Stomach smooth muscle (tissue), 2 donors: ENCODE measurements at regions not wholly inside any gene's neighbourhood (a gene's known extent, or its start where the extent isn't known, plus 50 kb on each side); places are given as distances from the start of the nearest gene placed in this dataset.

Experiments
- H3K27ac ChIP-seq: one replicate; pipeline ENCODE4 v1.7.0; 2013; ENCODE audit warnings: mild to moderate bottlenecking, low read length, inconsistent platforms
- H3K27me3 ChIP-seq, 2 donors: one replicate each; pipeline ENCODE4 v1.7.0; 2013; ENCODE audit warnings: low read length in 2 of 2; ENCODE audit not compliant: insufficient read depth in 2 of 2, control insufficient read depth in 1 of 2
- H3K36me3 ChIP-seq, 2 donors: one replicate each; pipeline ENCODE4 v1.7.0; 2013; ENCODE audit warnings: low read length in 2 of 2; ENCODE audit not compliant: control insufficient read depth in 2 of 2, insufficient read depth in 2 of 2
- H3K4me1 ChIP-seq: one replicate; pipeline ENCODE4 v1.7.0; 2013; ENCODE audit warnings: low read length; ENCODE audit not compliant: control insufficient read depth, insufficient read depth
- H3K4me3 ChIP-seq, 2 donors: one replicate each; pipeline ENCODE4 v1.7.0; 2013; ENCODE audit warnings: low read length in 2 of 2
- H3K9ac ChIP-seq, 2 donors: one replicate each; pipeline ENCODE4 v1.7.0; 2013; ENCODE audit warnings: low read length in 2 of 2, mild to moderate bottlenecking in 1 of 2
- H3K9me3 ChIP-seq, 2 donors: one replicate each; pipeline ENCODE4 v1.7.0; 2013; ENCODE audit warnings: low read length in 2 of 2; ENCODE audit not compliant: control insufficient read depth in 2 of 2
- donor health status: healthy.
- donor health status: Pancreatic carcinoma.

DNA sequence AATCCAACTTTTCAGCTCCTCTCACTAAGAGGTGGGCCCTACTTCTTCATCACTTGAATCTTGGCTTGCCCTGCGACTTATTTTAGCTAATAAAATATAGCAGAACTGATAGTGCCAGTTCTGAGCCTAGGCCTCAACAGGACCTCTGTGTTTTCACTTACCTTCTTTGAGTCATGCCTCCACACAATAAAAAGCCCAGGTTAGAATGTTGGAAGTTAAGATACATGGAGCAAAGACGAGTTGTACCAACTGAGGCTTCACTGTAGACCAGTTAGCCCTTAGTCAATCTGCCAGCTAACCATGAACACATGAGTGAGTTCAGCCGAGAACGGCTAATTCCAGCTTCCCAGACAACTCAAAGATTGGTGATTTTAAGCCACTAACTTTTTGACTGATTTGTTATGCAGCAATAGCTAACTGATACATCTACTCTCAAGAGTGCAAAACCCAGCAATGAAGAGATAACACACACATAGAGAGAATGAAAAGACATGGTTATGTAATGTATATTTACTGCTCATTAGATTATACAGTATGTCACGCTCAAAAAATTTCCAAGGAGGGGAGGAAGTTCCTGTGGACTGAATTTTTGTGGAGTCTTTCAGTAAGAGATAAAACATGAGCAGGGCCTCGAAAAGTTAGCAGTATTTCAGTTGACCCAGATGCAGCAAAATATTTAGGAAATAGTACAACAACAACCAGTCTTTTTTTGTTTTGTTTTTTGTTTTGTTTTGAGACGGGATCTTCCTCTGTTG lies 181.1 kb downstream of the MYCN start:
- H3K4me1 ChIP-seq = no peaks in the 10 kb centered on the region
- H3K27me3 ChIP-seq = no peaks in the 10 kb centered on the region
- no peak overlapping the region for H3K4me3 ChIP-seq
- H3K36me3 ChIP-seq = no peaks in the 10 kb centered on the region
- no peak overlapping the region for H3K27ac ChIP-seq
- no peaks in the 10 kb centered on the region for H3K9me3 ChIP-seq
- H3K9ac ChIP-seq = no peak overlapping the region

- Histone ChIP-seq H3K4me1 (no peaks in the 10 kb centered on the region), H3K9me3 (no peaks in the 10 kb centered on the region), H3K27ac (no peak overlapping the region), H3K27me3 (no peaks in the 10 kb centered on the region), H3K4me3 (no peak overlapping the region), H3K9ac (no peak overlapping the region), H3K36me3 (no peaks in the 10 kb centered on the region)
Observed at GRCh38 chr2:16120591-16121180, 180.3 kb downstream of the MYCN start.

GRCh38 chr2:16119741-16120140 lies 179.4 kb downstream of the MYCN start:
- no peak overlapping the region for H3K9ac ChIP-seq
- H3K9me3 ChIP-seq = no peaks in the 10 kb centered on the region
- no peak overlapping the region for H3K4me3 ChIP-seq
- H3K27ac ChIP-seq = no peak overlapping the region
- H3K27me3 ChIP-seq = no peaks in the 10 kb centered on the region
- no peaks in the 10 kb centered on the region for H3K4me1 ChIP-seq
- H3K36me3 ChIP-seq = no peaks in the 10 kb centered on the region

DNA sequence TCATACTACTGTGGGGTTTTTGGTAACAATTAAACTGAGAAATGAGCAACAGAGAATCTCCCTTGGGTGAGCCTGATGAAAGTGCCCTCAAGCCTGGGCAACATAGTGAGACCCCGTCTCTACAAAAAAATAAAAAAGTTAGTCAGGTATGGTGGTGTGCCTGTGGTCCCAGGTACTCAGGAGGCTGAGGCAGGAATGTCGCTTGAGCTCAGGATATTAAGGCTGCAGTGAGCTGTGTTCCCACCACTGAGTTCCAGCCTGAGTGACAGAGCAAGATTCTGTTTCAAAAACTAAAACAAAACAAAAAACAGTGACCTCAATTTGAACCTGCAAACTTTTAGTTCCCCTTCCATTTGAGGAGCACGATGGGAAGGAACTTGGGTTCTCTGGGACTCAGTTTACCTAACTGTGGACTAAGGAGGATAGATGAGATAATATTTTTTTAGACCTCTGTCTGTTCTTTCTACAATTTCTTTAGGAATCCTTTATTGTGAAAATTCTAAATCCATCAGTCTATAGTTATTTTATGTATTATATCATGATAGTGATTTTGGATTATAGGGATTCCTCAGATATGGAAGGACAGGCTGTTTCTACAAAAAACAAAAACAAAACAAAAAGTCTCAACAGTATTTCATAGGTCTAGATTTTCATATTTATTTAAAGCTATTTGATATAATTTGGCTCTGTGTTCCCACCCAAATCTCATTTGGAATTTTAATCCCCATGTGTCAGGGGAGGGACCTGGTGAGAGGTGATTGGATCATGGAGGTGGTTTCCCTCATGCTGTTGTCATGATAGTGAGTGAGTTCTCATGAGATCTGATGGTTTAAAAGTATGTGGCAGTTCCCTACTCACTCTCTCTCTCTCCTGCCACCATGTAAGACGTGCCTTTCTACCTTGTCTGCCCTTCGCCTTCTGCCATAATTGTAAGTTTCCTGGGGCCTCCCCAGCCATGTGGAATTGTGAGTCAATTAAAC lies 178.6 kb downstream of the MYCN start:
- no peak overlapping the region for H3K9ac ChIP-seq
- H3K36me3 ChIP-seq = no peaks in the 10 kb centered on the region
- H3K27ac ChIP-seq = no peak overlapping the region
- H3K4me3 ChIP-seq = no peak overlapping the region
- no peaks in the 10 kb centered on the region for H3K9me3 ChIP-seq
- H3K4me1 ChIP-seq = no peaks in the 10 kb centered on the region
- H3K27me3 ChIP-seq = no peaks in the 10 kb centered on the region

DNA sequence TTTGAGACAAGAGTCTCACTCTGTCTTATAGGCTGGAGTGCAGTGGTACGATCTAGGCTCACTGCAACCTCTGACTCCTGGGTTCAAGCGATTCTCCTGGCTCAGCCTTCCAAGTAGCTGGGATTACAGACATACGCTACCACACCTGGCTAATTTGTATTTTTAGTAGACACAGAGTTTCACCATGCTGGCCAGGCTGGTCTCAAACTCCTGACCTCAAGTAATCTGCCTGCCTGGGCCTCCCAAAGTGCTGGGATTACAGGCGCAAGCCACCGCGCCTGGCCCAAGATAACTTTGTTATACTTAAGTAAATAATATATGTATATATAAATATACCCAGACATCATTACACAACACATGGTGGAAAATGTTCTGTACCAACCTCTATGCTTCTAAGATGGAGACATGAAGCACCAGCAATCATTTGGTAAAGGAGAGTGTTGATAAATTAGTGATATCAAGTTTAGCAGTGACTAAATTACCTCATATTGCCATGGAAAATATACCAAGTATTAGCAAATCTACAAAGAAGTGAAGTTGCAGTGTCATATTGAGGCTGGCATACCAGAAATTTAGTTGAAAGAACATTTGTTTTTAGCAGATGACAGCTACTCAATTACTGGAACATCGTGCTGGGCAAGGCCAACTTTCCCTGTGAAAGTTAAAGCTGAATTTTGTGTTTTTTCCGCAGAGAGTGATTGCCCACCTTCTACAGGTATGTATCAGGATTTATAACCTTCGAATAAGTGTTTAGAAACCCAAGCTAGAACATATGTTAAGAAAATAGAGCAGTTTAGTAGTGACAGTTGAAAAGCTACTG lies 177.7 kb downstream of the MYCN start:
- H3K27ac ChIP-seq = no peak overlapping the region
- no peak overlapping the region for H3K9ac ChIP-seq
- H3K36me3 ChIP-seq = no peaks in the 10 kb centered on the region
- H3K9me3 ChIP-seq = no peaks in the 10 kb centered on the region
- H3K4me1 ChIP-seq = no peaks in the 10 kb centered on the region
- H3K27me3 ChIP-seq = peaks cover 0 to 2% of the 10 kb centered on the region in 2 donors
- no peak overlapping the region for H3K4me3 ChIP-seq

DNA sequence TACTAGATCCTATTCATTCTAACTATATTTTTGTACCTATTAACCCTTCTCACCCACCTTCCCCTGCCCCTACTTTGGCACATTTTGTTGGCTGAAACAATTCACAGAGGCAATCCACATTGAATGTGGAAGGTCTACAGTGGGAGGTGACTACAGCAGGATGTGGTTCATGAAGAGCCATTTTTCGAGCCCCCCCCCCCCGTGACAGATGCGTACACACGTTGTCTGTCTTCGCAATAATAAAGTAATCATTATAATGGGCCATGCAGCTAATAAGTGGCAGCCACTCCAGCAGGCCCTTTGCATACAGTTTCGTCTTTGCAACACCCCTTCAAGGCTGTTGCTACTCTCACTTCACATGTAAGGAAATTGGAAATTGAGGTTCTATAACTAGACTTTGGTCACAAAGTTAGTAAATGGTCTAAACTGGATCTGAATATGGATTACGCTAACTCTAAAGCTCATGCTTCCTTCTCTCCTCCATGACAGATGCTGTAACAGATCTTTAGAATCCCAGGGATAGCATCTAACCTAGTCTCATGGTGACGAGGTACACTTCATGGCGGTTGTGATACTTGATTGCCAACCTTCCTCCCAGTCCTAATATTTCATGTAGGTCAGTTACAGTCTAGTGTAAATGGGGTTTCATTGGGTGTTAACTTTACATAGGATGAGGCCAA lies 176.8 kb downstream of the MYCN start:
- Histone ChIP-seq H3K4me3 (no peak overlapping the region), H3K9ac (no peak overlapping the region), H3K9me3 (no peaks in the 10 kb centered on the region), H3K36me3 (no peaks in the 10 kb centered on the region), H3K27me3 (peaks cover 0 to 2% of the 10 kb centered on the region in 2 donors), H3K27ac (no peak overlapping the region), H3K4me1 (no peaks in the 10 kb centered on the region)

DNA sequence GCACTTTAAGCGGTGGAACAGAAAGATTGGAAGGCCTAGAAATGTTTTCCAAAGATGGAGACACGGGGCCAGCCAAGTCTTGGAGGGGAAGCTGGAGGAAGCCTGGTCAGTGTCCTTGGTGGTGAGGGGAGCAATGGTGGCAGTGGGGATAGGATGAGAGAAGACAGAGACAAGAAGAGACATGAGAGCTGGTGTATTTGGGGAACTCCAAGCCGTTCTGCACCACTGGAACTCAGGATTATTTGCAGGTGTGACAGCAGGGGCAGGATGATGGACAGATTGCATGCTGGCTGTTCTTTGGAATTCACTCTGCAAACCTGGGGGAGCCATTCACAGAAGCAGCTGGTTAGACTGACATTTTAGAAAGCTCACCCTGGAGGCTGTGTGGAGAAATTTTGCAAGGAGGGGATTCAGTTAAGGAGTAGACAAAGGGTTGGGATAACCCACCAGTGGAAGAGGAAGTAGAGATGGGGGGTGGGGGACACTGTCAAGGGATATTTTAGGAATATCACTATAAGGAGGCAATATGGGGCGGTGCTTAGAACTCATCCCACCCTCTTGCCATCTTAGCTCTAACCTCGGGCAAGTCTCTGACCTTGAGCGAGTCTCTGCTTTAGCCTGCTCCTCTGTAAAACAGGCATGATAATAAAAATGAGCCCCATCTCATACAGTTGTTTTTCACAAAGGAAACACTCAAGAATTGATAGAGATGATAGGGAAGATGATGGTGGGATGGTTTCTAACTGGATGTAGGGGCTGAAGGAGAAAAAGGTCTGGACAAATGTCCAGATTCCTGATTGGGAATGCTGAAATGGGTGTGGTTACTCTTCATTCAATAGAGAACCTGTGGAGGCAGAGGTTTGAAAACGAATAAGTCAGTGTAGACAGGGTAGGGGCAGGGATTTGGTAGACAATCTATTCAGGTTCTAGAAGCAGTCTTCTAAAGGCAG lies 175.8 kb downstream of the MYCN start:
- no peaks in the 10 kb centered on the region for H3K9me3 ChIP-seq
- peaks cover 0 to 2% of the 10 kb centered on the region in 2 donors for H3K27me3 ChIP-seq
- H3K36me3 ChIP-seq = no peaks in the 10 kb centered on the region
- no peak overlapping the region for H3K27ac ChIP-seq
- no peak overlapping the region for H3K9ac ChIP-seq
- no peak overlapping the region for H3K4me3 ChIP-seq
- no peaks in the 10 kb centered on the region for H3K4me1 ChIP-seq

- Histone ChIP-seq H3K4me1 (no peaks in the 10 kb centered on the region), H3K27me3 (peaks cover 0 to 2% of the 10 kb centered on the region in 2 donors), H3K4me3 (no peak overlapping the region), H3K9ac (no peak overlapping the region), H3K36me3 (no peaks in the 10 kb centered on the region), H3K9me3 (no peaks in the 10 kb centered on the region), H3K27ac (no peak overlapping the region)
Observed at GRCh38 chr2:16115291-16115690, 174.9 kb downstream of the MYCN start.

DNA sequence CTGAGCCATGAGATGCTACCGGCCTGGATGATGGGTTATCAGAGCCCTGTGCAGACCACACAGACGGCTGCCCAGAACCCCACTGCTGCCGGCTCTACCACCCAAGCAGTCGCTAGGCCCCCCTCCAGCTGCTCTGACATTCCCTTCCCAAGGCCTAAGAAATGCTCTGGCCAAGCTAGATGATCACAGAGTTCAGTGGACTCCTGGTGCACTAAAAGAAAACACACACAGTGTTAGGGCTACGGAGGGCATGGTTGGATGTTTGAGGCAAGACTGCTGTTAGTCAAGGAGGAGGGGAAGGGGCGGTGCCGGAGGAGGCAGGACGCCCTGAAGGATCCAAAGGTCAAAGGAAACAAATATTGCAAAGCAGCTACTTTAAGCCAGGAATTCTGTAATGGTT lies 174.5 kb downstream of the MYCN start:
- peaks cover 0 to 2% of the 10 kb centered on the region in 2 donors for H3K27me3 ChIP-seq
- H3K4me1 ChIP-seq = no peaks in the 10 kb centered on the region
- H3K9ac ChIP-seq = no peak overlapping the region
- no peak overlapping the region for H3K4me3 ChIP-seq
- H3K27ac ChIP-seq = no peak overlapping the region
- H3K36me3 ChIP-seq = no peaks in the 10 kb centered on the region
- H3K9me3 ChIP-seq = no peaks in the 10 kb centered on the region
